ENCODE measurements at regions not wholly inside any gene's neighbourhood (a gene's known extent, or its start where the extent isn't known, plus 50 kb on each side); places are given as distances from the start of the nearest gene placed in this dataset.

DNA sequence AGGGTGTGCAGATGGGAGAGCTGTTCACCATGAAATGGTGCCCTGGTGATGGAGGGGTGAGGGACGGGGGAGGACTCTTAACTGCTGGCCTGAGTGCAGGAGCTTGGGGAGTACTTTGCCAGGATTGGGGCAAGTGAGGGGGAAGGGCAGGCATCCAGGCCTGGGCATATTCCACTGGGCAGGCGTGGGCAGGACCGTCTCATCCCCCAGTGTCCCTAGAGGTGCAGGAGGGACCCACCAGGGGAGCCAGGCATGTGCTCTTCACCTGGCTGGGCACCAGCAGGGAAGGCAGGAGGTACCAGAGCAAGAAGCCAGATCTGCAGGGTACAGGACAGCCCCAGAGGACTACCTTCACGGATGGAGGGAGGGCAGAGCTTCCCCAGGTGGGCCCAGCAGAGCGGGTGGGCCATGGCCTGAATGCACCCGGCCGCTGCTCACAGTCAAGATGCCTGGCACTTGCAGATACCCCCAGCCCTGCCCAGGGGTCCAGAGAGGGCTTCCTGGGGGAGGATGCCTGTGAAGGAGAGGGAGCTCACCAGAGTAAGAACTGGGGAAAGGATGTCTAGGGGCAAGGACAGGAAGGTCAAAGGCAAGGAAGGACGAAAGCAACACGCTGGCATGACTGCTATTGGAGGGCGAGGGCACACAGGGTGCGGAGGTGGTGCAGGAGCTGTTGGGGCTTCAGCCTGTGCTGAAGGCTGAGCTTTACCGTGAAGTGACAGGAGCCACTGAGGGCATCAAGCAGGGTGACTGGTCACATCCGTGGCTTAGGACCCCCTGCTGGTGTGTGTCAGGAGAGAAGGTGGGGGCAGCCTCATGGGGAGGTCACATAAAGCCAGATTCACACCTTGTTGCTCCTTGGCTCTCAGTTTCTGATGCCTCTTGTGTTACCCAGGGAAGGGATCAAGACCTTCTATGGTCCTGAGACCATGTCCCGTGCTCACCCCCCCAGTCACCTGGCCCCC lies 68.2 kb upstream of the NKX1-1 start:
- no peak for DNase-seq

DNA sequence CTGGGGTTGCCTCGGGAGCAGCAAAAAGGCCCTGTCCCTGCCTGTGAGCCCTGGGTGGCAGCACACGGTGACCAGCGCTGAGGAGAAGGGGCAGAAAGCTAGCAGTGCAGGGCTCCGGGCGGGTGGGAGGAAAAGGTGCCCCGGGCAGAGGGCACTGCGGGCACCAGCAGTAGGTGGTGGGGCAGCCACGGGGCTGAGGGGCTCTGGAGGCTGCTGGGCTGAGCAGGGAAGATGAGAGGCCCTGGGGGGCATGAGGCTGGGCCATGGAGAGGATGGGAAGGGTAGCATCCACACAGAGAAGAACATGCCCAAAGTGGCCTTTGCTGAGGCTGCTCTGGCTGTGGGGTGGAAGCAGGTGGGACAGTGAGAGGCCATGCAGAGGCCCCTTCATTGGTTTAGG lies 67.5 kb upstream of the NKX1-1 start:
- no peak for DNase-seq

- DNase-seq = no peak
Measured at GRCh38 chr4:1472911-1473518, 66.8 kb upstream of the NKX1-1 start.

GRCh38 chr4:1472148-1472797 lies 66.0 kb upstream of the NKX1-1 start:
- DNase-seq = no peak

DNA sequence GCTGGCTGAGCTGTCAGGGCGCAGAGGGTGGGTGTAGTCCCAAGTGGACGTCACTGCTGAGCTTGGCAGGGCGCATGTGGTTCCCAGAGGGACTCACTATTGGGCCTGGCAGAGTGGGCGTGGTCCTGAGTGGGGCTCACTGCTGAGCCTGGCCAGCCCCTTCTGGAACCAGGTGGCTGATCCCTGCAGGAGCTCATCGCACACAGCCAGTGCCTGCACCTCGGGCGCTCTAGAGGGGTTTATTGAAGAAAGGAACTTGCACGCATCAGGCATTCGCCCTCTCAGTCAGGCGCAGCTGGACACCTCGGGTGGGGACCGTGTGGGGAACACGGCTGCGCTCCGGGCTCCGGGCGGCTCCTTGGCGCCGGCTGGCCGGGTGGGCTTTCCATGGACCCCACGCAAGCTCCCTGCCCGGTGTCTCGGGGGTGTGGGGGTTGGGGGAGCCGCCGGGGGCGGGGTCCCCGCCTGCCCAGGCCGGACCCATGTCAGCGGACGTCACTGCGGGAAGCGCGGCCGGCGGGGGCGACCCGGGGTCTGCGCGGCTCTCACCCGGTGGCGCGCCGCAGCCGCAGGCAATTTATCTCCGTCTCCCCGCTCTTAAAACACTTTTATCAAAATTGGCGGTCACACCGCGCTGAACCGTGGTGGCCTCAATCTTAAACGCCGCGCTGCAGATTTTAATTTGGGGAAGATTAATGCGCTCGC lies 65.4 kb upstream of the NKX1-1 start:
- no peak for DNase-seq

- no peak for DNase-seq
Measured at GRCh38 chr4:1470816-1471442, 64.7 kb upstream of the NKX1-1 start.

DNA sequence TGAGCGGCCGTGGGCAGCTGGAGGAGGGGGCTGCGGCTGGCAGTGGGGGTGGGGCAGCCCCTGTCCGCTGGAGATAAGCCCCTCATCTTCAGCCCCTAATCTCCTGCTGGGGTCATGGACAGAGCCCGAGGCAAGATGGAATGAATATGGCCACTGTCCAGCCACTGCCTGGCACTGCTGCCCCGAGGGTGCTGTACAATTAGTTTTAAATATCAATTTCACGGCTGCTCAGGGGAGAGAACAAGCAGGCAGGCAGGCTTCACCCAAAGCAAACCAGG lies 64.1 kb upstream of the NKX1-1 start:
- DNase-seq = no peak

- no peak for DNase-seq
Measured at GRCh38 chr4:1469607-1470392, 63.6 kb upstream of the NKX1-1 start.

GRCh38 chr4:1469043-1469442 lies 62.8 kb upstream of the NKX1-1 start:
- no peak for DNase-seq

GRCh38 chr4:1467581-1468458 lies 61.6 kb upstream of the NKX1-1 start:
- no peak for DNase-seq

DNA sequence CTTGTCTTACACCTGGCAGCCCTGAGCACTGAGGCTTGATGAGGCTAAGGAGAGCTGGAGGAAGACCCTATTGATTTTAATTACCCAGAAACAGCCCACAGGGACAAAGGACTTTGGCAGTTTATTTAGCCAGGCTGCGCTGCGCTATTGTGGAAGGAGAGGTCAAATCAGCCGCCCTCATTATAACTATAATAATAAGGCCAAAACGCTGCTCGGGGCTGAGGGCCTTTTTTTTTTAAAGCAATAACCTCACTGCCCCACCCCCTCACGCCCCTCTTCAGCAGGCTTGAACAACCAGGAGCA lies 60.6 kb upstream of the NKX1-1 start:
- no peak for DNase-seq

- DNase-seq = no peak
Measured at GRCh38 chr4:1466034-1466862, 60.0 kb upstream of the NKX1-1 start.

- DNase-seq = no peak
Measured at GRCh38 chr4:1465173-1466033, 59.2 kb upstream of the NKX1-1 start.

GRCh38 chr4:1464581-1465171 lies 58.4 kb upstream of the NKX1-1 start:
- no peak for DNase-seq

GRCh38 chr4:1463927-1464540 lies 57.8 kb upstream of the NKX1-1 start:
- no peak for DNase-seq

DNA sequence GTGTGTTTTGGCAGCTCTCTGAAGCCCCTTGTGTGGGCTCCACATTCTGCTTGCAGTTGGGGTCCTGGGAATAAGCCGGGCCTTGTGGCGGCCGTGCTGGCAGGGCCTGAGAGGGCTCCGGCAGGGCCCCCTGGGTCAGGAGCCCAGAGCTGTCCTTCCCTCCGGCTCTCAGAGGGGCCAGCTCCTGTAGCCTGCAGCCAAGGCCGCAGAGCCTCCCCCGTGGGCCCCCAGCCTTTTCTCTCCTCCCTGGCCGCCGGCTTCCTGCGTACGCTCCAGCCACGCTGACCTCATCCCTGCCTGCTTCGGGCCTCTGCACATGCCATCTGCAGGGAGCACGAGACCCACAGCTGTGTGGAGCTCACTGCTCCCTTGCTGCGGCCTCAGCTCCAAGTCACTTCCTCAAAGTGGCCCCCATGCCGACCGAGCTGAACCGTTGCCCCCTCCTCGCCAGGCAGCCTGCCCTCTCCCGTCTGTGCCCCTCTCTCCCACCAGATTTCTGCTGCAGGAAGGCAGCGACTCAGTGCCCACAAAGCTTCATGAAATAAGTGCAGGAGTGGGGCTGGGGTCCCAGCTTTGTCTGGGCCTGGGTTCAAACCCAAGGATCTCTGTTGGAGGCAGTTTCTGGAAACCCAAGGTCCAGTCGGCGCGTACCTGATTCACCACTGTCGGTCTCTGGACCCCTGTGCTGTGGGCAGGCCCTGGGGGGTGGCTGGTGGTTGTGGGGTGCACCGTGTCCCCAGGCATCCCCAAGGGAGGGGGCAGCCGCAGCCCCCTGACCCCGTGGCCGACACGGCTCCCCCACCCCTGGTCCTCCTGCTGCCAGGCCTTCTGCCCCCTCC lies 57.1 kb upstream of the NKX1-1 start:
- DNase-seq = no peak

GRCh38 chr4:1462768-1463075 lies 56.5 kb upstream of the NKX1-1 start:
- no peak for DNase-seq
